ENCODE measurements at regions not wholly inside any gene's neighbourhood (a gene's known extent, or its start where the extent isn't known, plus 50 kb on each side); places are given as distances from the start of the nearest gene placed in this dataset.

- no peak for DNase-seq (ENCODE audit: low spot score)
These were observed 430.7 kb downstream of the EDEM1 start for GRCh38 chr3:5618170-5618569.

GRCh38 chr3:5630406-5630805 is 442.9 kb downstream of the EDEM1 start:
- DNase-seq (ENCODE audit: low spot score): no peak

- DNase-seq (ENCODE audit: low spot score): no peak
These were observed 446.5 kb downstream of the EDEM1 start for GRCh38 chr3:5633960-5634359.

GRCh38 chr3:5634411-5634810 is 446.9 kb downstream of the EDEM1 start:
- DNase-seq (ENCODE audit: low spot score): no peak

- DNase-seq (ENCODE audit: low spot score): no peak
These were observed 448.2 kb downstream of the EDEM1 start for GRCh38 chr3:5635746-5636145.

GRCh38 chr3:5638550-5638949 is 451.0 kb downstream of the EDEM1 start:
- no peak for DNase-seq (ENCODE audit: low spot score)

GRCh38 chr3:5644773-5645670 is 457.5 kb downstream of the EDEM1 start:
- no peak for DNase-seq (ENCODE audit: low spot score)

DNA sequence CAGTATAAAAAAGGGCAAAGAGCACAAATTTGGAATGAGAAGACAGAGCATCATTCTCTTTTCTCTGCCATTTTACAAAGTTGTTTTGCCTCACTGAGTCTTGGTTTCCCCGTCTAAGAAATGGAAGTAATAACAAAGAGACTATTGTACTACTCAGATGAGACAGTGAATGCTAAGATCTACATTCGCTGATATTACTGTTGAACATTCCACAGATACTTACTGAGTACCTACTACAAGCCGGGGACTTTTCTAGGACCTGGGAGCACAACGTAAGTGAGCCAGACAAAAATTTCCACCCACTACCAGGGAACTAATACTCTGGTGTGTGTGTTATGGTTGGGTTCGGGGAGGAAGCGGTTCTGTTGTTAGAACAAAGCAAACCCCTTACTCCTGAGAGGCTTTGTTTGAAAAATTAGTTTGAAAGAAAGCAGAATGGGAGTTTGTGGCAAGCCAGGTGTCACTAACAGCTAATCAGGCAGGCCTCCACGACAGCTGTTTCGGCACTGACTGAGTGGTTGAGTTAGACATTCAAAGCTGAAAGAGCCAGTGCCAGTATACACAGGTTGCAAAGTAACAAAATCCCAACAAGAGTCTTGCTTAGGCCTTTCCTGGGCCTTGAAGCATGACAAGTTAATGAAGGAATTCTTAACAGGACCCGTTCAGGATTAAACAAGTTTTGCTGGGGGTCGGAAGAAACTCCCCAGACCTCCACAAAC is 458.3 kb downstream of the EDEM1 start:
- DNase-seq (ENCODE audit: low spot score): no peak

- no peak for DNase-seq (ENCODE audit: low spot score)
These were observed 462.8 kb downstream of the EDEM1 start for GRCh38 chr3:5650303-5650702.

DNA sequence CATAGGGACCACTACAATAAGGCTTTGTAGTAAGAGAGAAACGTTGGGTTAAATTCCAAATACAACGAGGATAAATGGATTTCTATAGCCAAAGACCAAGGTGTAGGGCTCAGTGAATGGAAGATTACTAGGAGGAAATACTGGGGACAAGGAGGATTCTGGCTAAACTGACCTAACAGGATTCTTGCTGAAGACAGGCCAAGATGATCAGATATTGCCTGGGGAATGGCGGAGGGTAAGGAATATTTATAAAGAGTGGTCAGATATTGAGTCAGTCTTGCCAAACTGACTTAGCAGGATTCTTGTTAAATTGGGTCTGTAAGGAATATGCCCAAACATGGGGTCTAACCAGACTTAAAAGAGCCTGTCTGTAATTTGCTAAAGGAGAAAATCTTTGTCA is 463.8 kb downstream of the EDEM1 start:
- DNase-seq (ENCODE audit: low spot score): no peak

DNA sequence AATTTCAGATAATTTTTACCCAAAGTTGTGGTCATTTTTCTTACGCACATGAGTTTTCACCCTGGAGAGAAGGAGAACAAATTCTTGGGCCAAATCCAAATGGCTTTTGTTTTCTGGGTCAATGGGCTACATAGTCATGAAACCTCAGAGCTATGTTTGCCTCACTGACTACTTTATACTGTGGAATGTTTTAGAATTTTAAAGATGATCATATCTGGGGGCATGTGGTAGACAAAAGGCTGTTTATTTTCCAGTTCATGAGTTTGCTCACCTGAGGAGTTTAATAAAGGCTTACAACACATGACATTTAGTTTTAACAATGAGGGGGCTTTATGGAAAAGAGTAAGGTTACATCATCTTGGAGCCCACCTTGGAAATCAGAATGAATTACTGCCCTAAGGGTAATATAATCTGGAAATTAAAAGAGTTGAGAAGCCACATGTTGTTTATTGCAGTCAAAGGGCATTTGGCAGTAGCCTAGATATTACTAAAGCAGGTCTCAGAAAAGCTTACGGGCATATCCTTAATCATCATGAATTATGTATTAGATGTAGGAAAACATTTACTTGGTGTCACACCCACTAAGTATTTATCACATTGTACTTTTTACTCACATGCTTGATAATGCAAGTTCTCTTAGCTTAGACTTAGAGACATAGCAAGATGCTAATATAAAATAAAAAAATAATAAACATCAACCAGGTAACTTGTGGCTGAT is 466.1 kb downstream of the EDEM1 start:
- DNase-seq (ENCODE audit: low spot score): no peak

DNA sequence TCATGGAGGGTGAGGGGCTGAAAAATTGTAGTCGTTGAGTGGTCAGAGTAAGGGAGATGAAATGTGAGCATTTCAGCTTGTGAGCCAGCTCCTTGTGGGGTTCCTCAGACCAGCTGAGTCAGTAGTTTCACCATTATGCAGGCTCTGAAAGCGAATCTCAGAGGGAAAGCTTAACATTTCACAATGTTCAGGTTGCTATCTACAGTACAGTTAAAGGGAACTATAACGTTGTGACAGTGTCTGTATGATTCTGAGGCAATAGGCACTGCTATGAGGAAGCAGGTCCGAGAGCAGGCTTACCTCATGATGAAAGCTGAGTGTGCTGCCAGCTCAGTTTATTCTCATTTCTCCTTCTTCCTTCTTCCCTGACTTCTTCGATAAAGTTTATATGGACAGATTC is 469.6 kb downstream of the EDEM1 start:
- no peak for DNase-seq (ENCODE audit: low spot score)

GRCh38 chr3:5663601-5664000 is 476.1 kb downstream of the EDEM1 start:
- no peak for DNase-seq (ENCODE audit: low spot score)

DNA sequence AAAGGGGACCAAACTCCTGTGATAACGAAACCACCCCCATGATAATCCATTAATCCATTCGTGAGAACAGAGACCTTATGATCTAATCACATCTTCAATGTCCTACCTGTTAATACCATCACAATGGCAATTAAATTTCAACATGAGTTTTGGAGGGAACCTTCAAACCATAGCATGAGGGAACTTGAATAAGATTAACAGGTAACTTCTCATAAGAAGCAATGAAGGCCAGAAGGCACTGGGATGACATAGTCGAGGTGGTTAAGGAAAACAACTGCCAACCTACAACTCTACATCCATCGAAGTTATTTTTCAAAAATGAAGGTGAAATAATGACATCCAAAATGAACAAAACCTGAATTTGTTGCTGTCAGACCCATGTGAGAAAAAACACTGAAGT is 478.9 kb downstream of the EDEM1 start:
- no peak for DNase-seq (ENCODE audit: low spot score)

- DNase-seq (ENCODE audit: low spot score): no peak
These were observed 486.0 kb downstream of the EDEM1 start for GRCh38 chr3:5673521-5673920.

GRCh38 chr3:5675319-5675718 is 487.8 kb downstream of the EDEM1 start:
- DNase-seq (ENCODE audit: low spot score): no peak

DNA sequence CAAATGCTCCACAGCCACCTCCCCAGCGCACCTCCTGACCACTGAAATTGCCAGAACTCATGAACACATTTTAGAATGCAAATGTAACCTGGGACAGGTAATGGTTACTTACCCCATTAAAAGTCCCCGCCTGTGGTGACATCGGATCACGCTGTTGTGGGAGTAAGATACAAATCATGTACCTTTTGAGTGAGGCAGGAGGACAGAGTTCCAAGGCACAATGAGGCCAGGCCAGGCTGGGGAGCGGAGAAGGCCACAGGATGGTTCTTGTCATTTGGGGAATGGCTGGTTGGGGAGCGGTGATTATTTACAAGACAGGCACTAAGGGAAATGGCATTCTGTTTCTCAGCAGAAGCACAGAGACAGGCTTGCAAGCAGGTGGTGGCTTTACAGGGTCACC is 490.0 kb downstream of the EDEM1 start:
- DNase-seq (ENCODE audit: low spot score): no peak

DNA sequence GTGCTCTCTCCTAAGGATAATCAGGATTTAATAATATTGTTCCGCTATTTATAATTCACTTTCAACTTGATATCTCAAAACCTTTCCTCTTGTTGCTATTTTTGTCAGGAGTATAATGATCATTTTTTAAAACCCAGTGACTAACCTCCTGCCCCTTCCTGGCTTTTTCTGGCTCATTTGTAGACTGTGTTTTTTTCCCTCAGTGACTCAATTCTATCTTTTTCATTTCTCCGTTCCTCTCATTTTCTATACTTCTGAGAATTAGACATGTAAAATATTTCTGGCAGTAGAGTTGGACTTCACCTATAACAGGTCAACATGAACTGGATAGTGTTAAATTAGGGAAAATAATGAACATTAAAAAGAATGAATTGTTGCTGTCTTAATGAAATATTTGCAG is 490.7 kb downstream of the EDEM1 start:
- no peak for DNase-seq (ENCODE audit: low spot score)

DNA sequence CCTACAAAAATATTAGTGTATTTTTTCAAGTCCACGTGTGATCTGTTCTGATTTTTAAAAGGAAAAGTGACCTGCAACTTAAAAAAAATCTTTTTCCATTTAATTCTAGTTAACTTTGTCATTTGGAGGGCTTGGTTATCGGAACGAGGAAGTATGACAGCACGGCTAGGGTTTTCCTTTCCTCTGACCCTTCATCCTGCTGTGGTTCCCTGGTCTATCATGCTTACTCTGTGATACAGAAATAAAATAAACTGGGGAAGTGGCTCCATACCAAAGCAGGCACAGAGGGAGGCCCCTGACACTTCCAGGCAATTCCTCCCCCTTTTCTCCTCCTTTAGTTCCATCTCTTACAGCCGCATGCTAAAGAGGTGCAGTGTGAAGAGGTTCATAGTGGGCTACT is 491.3 kb downstream of the EDEM1 start:
- DNase-seq (ENCODE audit: low spot score): no peak

- no peak for DNase-seq (ENCODE audit: low spot score)
These were observed 499.7 kb downstream of the EDEM1 start for GRCh38 chr3:5687230-5687629.

DNA sequence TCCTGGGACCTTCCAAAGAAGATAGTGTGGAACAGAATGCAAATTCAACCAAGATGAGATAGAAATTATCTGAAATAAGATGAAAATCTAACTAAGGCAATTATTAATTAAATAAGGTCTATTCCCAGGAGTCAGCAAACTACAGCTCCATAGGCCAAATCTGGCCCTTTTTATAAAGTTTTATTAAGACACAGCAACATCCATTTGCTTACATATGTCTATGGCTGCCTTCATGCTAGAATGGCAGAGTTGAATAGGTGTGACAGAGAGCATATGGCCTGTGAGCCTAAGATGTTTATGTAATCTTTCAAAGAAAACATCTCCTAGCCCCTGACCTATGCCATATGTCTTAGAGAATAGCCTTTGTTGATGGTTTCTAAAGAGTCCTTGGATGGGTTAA is 503.0 kb downstream of the EDEM1 start:
- no peak for DNase-seq (ENCODE audit: low spot score)

- no peak for DNase-seq (ENCODE audit: low spot score)
These were observed 503.5 kb downstream of the EDEM1 start for GRCh38 chr3:5690904-5691532.

Data from germinal center (tissue), 1 donor.